ENCODE measurements at regions not wholly inside any gene's neighbourhood (a gene's known extent, or its start where the extent isn't known, plus 50 kb on each side); places are given as distances from the start of the nearest gene placed in this dataset.

- no peak for DNase-seq (ENCODE audit: extremely low spot score)
- CTCF ChIA-PET, result no interaction called here
- TF ChIP-seq CTCF (IDR thresholded peaks at IDR 0.05; ENCODE audit: control extremely low read depth, extremely low read depth, low read depth, missing control alignments), result no peak
- POLR2A ChIA-PET, result no interaction called here
These were observed 72.3 kb upstream of the VOPP1 start for GRCh38 chr7:55644567-55644966.

GRCh38 chr7:55642266-55642665 is 70.0 kb upstream of the VOPP1 start:
- no peak for DNase-seq (ENCODE audit: extremely low spot score)
- ChIA-PET POLR2A (interaction anchor here (0.7 kb wide), 1 partner anchor 409 kb away, joined by 3 read pairs; the partner anchor contains the start of gene CCT6A), CTCF (interaction anchor here (1.0 to 4.1 kb wide), 12 partner anchors 11 to 431 kb away, joined by 3 to 37 read pairs (median 4); partner anchors contain the start of gene NIPSNAP2)
- no peak for TF ChIP-seq CTCF (IDR thresholded peaks at IDR 0.05; ENCODE audit: control extremely low read depth, extremely low read depth, low read depth, missing control alignments)

- DNase-seq (ENCODE audit: extremely low spot score), result peak; percentile 22
- TF ChIP-seq CTCF (IDR thresholded peaks at IDR 0.05; ENCODE audit: control extremely low read depth, extremely low read depth, low read depth, missing control alignments), result no peak
- ChIA-PET POLR2A (interaction anchor here (0.7 kb wide), 1 partner anchor 410 kb away, joined by 3 read pairs; the partner anchor contains the start of gene CCT6A), CTCF (interaction anchor here (0.7 to 4.1 kb wide), 21 partner anchors 9 to 436 kb away, joined by 3 to 37 read pairs (median 4); partner anchors contain the start of gene NIPSNAP2)
These were observed 69.5 kb upstream of the VOPP1 start for GRCh38 chr7:55641811-55642210.

- POLR2A ChIA-PET, result interaction anchor here (0.7 kb wide), 1 partner anchor 410 kb away, joined by 3 read pairs; the partner anchor contains the start of gene CCT6A
- CTCF ChIA-PET, result interaction anchor here (0.7 to 4.1 kb wide), 21 partner anchors 9 to 436 kb away, joined by 3 to 37 read pairs (median 4); partner anchors contain the start of gene NIPSNAP2
- peak; percentile 80 for TF ChIP-seq CTCF (IDR thresholded peaks at IDR 0.05; ENCODE audit: control extremely low read depth, extremely low read depth, low read depth, missing control alignments)
- peak; percentile 53 for DNase-seq (ENCODE audit: extremely low spot score)
These were observed 69.0 kb upstream of the VOPP1 start for GRCh38 chr7:55641273-55641691.

GRCh38 chr7:55639640-55640039 is 67.3 kb upstream of the VOPP1 start:
- ChIA-PET POLR2A (no interaction called here), CTCF (interaction anchor here (1.0 to 4.1 kb wide), 6 partner anchors 10 to 434 kb away, joined by 3 to 37 read pairs (median 12); partner anchors contain the start of gene NIPSNAP2)
- no peak for TF ChIP-seq CTCF (IDR thresholded peaks at IDR 0.05; ENCODE audit: control extremely low read depth, extremely low read depth, low read depth, missing control alignments)
- DNase-seq (ENCODE audit: extremely low spot score), result no peak

- DNase-seq (ENCODE audit: extremely low spot score), result no peak
- POLR2A ChIA-PET, result no interaction called here
- no peak for TF ChIP-seq CTCF (IDR thresholded peaks at IDR 0.05; ENCODE audit: control extremely low read depth, extremely low read depth, low read depth, missing control alignments)
- CTCF ChIA-PET, result interaction anchor here (5.6 kb wide), 1 partner anchor 11 kb away, joined by 26 read pairs; no protein-coding TSS in a partner anchor
These were observed 56.9 kb upstream of the VOPP1 start for GRCh38 chr7:55629051-55629677.
